ENCODE measurements at regions not wholly inside any gene's neighbourhood (a gene's known extent, or its start where the extent isn't known, plus 50 kb on each side); places are given as distances from the start of the nearest gene placed in this dataset.

GRCh38 chr2:223230352-223230751, 178.4 kb downstream of the KCNE4 start:
- H3K9me3 Mint-ChIP-seq = peaks cover 6% of the 10 kb centered on the region
- no peaks in the 10 kb centered on the region for H3K4me1 Mint-ChIP-seq

GRCh38 chr2:223232285-223232684, 180.3 kb downstream of the KCNE4 start:
- Mint-ChIP-seq H3K36me3 (no peaks in the 10 kb centered on the region), H3K9me3 (peaks cover 5% of the 10 kb centered on the region), H3K4me1 (no peaks in the 10 kb centered on the region), H3K27me3 (peaks cover 2% of the 10 kb centered on the region), H3K4me3 (no peak overlapping the region), H3K27ac (no peak overlapping the region)

More at GRCh38 chr2:223230352-223230751, 178.4 kb downstream of the KCNE4 start:
- no peak overlapping the region for H3K4me3 Mint-ChIP-seq
- H3K36me3 Mint-ChIP-seq = no peaks in the 10 kb centered on the region
- peaks cover under 1% of the 10 kb centered on the region for H3K27me3 Mint-ChIP-seq
- H3K27ac Mint-ChIP-seq = no peak overlapping the region

- Mint-ChIP-seq H3K9me3 (peaks cover 5% of the 10 kb centered on the region), H3K4me1 (no peaks in the 10 kb centered on the region), H3K27me3 (peaks cover 2% of the 10 kb centered on the region), H3K36me3 (no peaks in the 10 kb centered on the region), H3K4me3 (no peak overlapping the region), H3K27ac (no peak overlapping the region)
Measured at GRCh38 chr2:223232896-223233295, 180.9 kb downstream of the KCNE4 start.

GRCh38 chr2:223235986-223236385, 184.0 kb downstream of the KCNE4 start:
- Mint-ChIP-seq H3K4me1 (no peaks in the 10 kb centered on the region), H3K4me3 (no peak overlapping the region), H3K27me3 (peaks cover 2% of the 10 kb centered on the region), H3K9me3 (peaks cover 5% of the 10 kb centered on the region), H3K36me3 (no peaks in the 10 kb centered on the region), H3K27ac (no peak overlapping the region)

GRCh38 chr2:223238301-223238700, 186.3 kb downstream of the KCNE4 start:
- Mint-ChIP-seq H3K9me3 (peaks cover 5% of the 10 kb centered on the region), H3K4me3 (no peak overlapping the region), H3K27ac (no peak overlapping the region), H3K27me3 (peaks cover 2% of the 10 kb centered on the region), H3K36me3 (no peaks in the 10 kb centered on the region), H3K4me1 (no peaks in the 10 kb centered on the region)

GRCh38 chr2:223243233-223243632, 191.2 kb downstream of the KCNE4 start:
- Mint-ChIP-seq H3K4me3 (no peak overlapping the region), H3K4me1 (no peaks in the 10 kb centered on the region)

GRCh38 chr2:223247136-223247535, 195.1 kb downstream of the KCNE4 start:
- H3K9me3 Mint-ChIP-seq = peaks cover 6% of the 10 kb centered on the region
- no peak overlapping the region for H3K27ac Mint-ChIP-seq
- H3K4me3 Mint-ChIP-seq = no peak overlapping the region
- no peaks in the 10 kb centered on the region for H3K27me3 Mint-ChIP-seq
- H3K36me3 Mint-ChIP-seq = no peaks in the 10 kb centered on the region
- H3K4me1 Mint-ChIP-seq = no peaks in the 10 kb centered on the region

More at GRCh38 chr2:223243233-223243632, 191.2 kb downstream of the KCNE4 start:
- H3K9me3 Mint-ChIP-seq = peaks cover 6% of the 10 kb centered on the region
- no peaks in the 10 kb centered on the region for H3K27me3 Mint-ChIP-seq
- H3K27ac Mint-ChIP-seq = no peak overlapping the region
- no peaks in the 10 kb centered on the region for H3K36me3 Mint-ChIP-seq

GRCh38 chr2:223251656-223252229, 199.8 kb downstream of the KCNE4 start:
- Mint-ChIP-seq H3K4me3 (no peak overlapping the region), H3K36me3 (no peaks in the 10 kb centered on the region), H3K4me1 (no peaks in the 10 kb centered on the region), H3K27me3 (no peaks in the 10 kb centered on the region), H3K27ac (no peak overlapping the region), H3K9me3 (peaks cover 16% of the 10 kb centered on the region)

GRCh38 chr2:223260681-223261080, 208.7 kb downstream of the KCNE4 start:
- Mint-ChIP-seq H3K9me3 (peaks cover 12% of the 10 kb centered on the region), H3K4me1 (no peaks in the 10 kb centered on the region), H3K36me3 (no peaks in the 10 kb centered on the region), H3K27ac (no peak overlapping the region), H3K27me3 (no peaks in the 10 kb centered on the region), H3K4me3 (no peak overlapping the region)

GRCh38 chr2:223262946-223263345, 211.0 kb downstream of the KCNE4 start:
- Mint-ChIP-seq H3K27ac (no peak overlapping the region), H3K36me3 (no peaks in the 10 kb centered on the region), H3K4me3 (no peak overlapping the region), H3K4me1 (no peaks in the 10 kb centered on the region), H3K9me3 (peaks cover 3% of the 10 kb centered on the region), H3K27me3 (peaks cover 1% of the 10 kb centered on the region)

GRCh38 chr2:223264541-223265193, 212.7 kb downstream of the KCNE4 start:
- no peak overlapping the region for H3K4me3 Mint-ChIP-seq
- no peaks in the 10 kb centered on the region for H3K36me3 Mint-ChIP-seq
- no peaks in the 10 kb centered on the region for H3K9me3 Mint-ChIP-seq
- H3K4me1 Mint-ChIP-seq = no peaks in the 10 kb centered on the region
- peaks cover 1% of the 10 kb centered on the region for H3K27me3 Mint-ChIP-seq
- H3K27ac Mint-ChIP-seq = no peak overlapping the region

- no peaks in the 10 kb centered on the region for H3K9me3 Mint-ChIP-seq
- no peak overlapping the region for H3K4me3 Mint-ChIP-seq
- peaks cover 1% of the 10 kb centered on the region for H3K27me3 Mint-ChIP-seq
- no peaks in the 10 kb centered on the region for H3K4me1 Mint-ChIP-seq
- no peaks in the 10 kb centered on the region for H3K36me3 Mint-ChIP-seq
- H3K27ac Mint-ChIP-seq = no peak overlapping the region
Measured at GRCh38 chr2:223267160-223267951, 215.4 kb downstream of the KCNE4 start.

- H3K4me1 Mint-ChIP-seq = no peaks in the 10 kb centered on the region
- peaks cover 3% of the 10 kb centered on the region for H3K27me3 Mint-ChIP-seq
- H3K9me3 Mint-ChIP-seq = peaks cover 5% of the 10 kb centered on the region
- no peaks in the 10 kb centered on the region for H3K36me3 Mint-ChIP-seq
- no peak overlapping the region for H3K4me3 Mint-ChIP-seq
- no peak overlapping the region for H3K27ac Mint-ChIP-seq
Measured at GRCh38 chr2:223269386-223269785, 217.4 kb downstream of the KCNE4 start.

GRCh38 chr2:223270548-223270947, 218.6 kb downstream of the KCNE4 start:
- H3K36me3 Mint-ChIP-seq = no peaks in the 10 kb centered on the region
- H3K4me1 Mint-ChIP-seq = no peaks in the 10 kb centered on the region
- H3K4me3 Mint-ChIP-seq = no peak overlapping the region
- H3K9me3 Mint-ChIP-seq = peaks cover 5% of the 10 kb centered on the region
- H3K27ac Mint-ChIP-seq = no peak overlapping the region
- H3K27me3 Mint-ChIP-seq = peaks cover 3% of the 10 kb centered on the region

- Mint-ChIP-seq H3K36me3 (no peaks in the 10 kb centered on the region), H3K9me3 (peaks cover 11% of the 10 kb centered on the region), H3K27me3 (peaks cover 2% of the 10 kb centered on the region), H3K4me3 (no peak overlapping the region), H3K27ac (no peak overlapping the region), H3K4me1 (no peaks in the 10 kb centered on the region)
Measured at GRCh38 chr2:223273995-223274394, 222.0 kb downstream of the KCNE4 start.

GRCh38 chr2:223282221-223282620, 230.2 kb downstream of the KCNE4 start:
- no peak overlapping the region for H3K27ac Mint-ChIP-seq
- no peaks in the 10 kb centered on the region for H3K27me3 Mint-ChIP-seq
- no peaks in the 10 kb centered on the region for H3K4me1 Mint-ChIP-seq
- H3K9me3 Mint-ChIP-seq = peaks cover 6% of the 10 kb centered on the region
- no peaks in the 10 kb centered on the region for H3K36me3 Mint-ChIP-seq
- H3K4me3 Mint-ChIP-seq = no peak overlapping the region
